ENCODE measurements at regions not wholly inside any gene's neighbourhood (a gene's known extent, or its start where the extent isn't known, plus 50 kb on each side); places are given as distances from the start of the nearest gene placed in this dataset.
"Not testable (repeated sequence)": the region's sequence is repeated elsewhere in the genome, so short reads cannot be mapped to it uniquely, and the experiment has no call there.

DNA sequence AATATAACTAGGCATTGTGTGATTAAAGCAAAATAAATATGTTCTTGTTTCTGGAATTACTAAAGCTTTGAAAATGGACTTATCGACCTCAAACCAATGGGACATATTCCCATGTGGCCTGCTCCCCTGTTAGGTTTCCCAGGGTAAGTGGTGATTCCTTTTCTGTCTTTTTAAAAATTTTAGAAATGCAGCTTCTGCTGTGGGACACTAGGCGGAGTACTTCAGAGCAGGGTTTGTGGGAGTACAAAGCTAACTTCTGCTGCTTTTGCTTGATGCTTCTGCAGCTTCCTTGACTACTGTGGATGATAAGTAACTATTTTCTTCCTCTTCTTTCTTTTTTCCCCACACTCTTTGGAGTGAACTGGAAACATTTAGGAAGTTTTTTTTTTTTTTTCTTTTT, 2632.4 kb upstream of the DEFB115 start:
- TF ChIP-seq, protein P1, sequence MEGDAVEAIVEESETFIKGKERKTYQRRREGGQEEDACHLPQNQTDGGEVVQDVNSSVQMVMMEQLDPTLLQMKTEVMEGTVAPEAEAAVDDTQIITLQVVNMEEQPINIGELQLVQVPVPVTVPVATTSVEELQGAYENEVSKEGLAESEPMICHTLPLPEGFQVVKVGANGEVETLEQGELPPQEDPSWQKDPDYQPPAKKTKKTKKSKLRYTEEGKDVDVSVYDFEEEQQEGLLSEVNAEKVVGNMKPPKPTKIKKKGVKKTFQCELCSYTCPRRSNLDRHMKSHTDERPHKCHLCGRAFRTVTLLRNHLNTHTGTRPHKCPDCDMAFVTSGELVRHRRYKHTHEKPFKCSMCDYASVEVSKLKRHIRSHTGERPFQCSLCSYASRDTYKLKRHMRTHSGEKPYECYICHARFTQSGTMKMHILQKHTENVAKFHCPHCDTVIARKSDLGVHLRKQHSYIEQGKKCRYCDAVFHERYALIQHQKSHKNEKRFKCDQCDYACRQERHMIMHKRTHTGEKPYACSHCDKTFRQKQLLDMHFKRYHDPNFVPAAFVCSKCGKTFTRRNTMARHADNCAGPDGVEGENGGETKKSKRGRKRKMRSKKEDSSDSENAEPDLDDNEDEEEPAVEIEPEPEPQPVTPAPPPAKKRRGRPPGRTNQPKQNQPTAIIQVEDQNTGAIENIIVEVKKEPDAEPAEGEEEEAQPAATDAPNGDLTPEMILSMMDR (IDR thresholded peaks at IDR 0.05) = not testable (repeated sequence)
- not testable (repeated sequence) for TF ChIP-seq EP300 (IDR thresholded peaks at IDR 0.05; ENCODE audit: low read depth)

Measured in transverse colon (tissue), 3 donors.